Endothelial cell (in vitro differentiated cells): ENCODE measurements at regions not wholly inside any gene's neighbourhood (a gene's known extent, or its start where the extent isn't known, plus 50 kb on each side); places are given as distances from the start of the nearest gene placed in this dataset.

Experiments
- DNase-seq: peaks from one replicate; pipeline ENCODE4 v3.0.0; 2021; ENCODE audit warnings: low spot score
- H3K27ac Mint-ChIP-seq: one replicate; pipeline ENCODE4 v1.8.0; 2021; ENCODE audit warnings: mixed read lengths, inconsistent platforms; ENCODE audit not compliant: unreplicated experiment
- H3K27me3 Mint-ChIP-seq: one replicate; pipeline ENCODE4 v1.8.0; 2021; ENCODE audit warnings: mild to moderate bottlenecking, moderate library complexity, mixed read lengths, inconsistent platforms; ENCODE audit not compliant: unreplicated experiment
- H3K36me3 Mint-ChIP-seq: one replicate; pipeline ENCODE4 v1.8.0; 2021; ENCODE audit warnings: mild to moderate bottlenecking, low read depth, mixed read lengths, inconsistent platforms; ENCODE audit not compliant: unreplicated experiment
- H3K4me1 Mint-ChIP-seq: one replicate; pipeline ENCODE4 v1.8.0; 2021; ENCODE audit warnings: mild to moderate bottlenecking, mixed read lengths, inconsistent platforms; ENCODE audit not compliant: unreplicated experiment
- H3K4me3 Mint-ChIP-seq: one replicate; pipeline ENCODE4 v1.8.0; 2021; ENCODE audit warnings: mild to moderate bottlenecking, mixed read lengths, inconsistent platforms; ENCODE audit not compliant: unreplicated experiment
- H3K9me3 Mint-ChIP-seq: one replicate; pipeline ENCODE4 v1.8.0; 2021; ENCODE audit warnings: mixed read lengths, inconsistent platforms; ENCODE audit not compliant: unreplicated experiment
- CTCF ChIP-seq: fragments of 200-600 bp; sonication (generic); IDR thresholded peaks from one replicate; pipeline ENCODE4 v1.5.0; 2021; ENCODE audit warnings: antibody characterized with exemption; ENCODE audit not compliant: unreplicated experiment

- H3K4me3 Mint-ChIP-seq = no peak overlapping the region
- no peak for TF ChIP-seq CTCF
- peaks cover 2% of the 10 kb centered on the region for H3K4me1 Mint-ChIP-seq
- H3K36me3 Mint-ChIP-seq = no peaks in the 10 kb centered on the region
- no peaks in the 10 kb centered on the region for H3K27me3 Mint-ChIP-seq
- DNase-seq = no peak
- no peak overlapping the region for H3K27ac Mint-ChIP-seq
- no peaks in the 10 kb centered on the region for H3K9me3 Mint-ChIP-seq
Measured at GRCh38 chr21:28550057-28550825, 442.4 kb downstream of the LTN1 start.

GRCh38 chr21:28548291-28548690 lies 444.4 kb downstream of the LTN1 start:
- no peak for DNase-seq

DNA sequence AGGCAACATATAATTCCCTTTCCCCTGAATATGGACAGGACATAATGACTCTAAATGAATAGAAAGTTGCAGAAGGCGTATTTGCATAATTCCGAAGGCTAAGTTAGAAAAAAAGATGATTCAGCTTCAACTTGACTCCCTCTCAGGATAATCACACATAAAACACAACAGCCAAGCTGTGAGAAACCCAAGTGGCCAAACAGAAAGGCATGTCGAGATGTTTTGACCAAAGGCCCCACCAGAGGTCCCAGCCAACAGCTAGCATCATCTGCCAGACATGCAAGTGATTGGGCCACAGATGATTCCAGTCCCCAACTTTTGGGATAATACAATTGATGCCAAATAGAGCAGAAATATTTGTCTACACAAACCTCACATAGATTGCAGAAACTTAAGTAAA lies 444.9 kb downstream of the LTN1 start:
- Mint-ChIP-seq H3K36me3 (no peaks in the 10 kb centered on the region), H3K27ac (no peak overlapping the region), H3K4me3 (no peak overlapping the region), H3K27me3 (no peaks in the 10 kb centered on the region), H3K9me3 (no peaks in the 10 kb centered on the region), H3K4me1 (peaks cover 2% of the 10 kb centered on the region)
- no peak for DNase-seq
- TF ChIP-seq CTCF = no peak

More at GRCh38 chr21:28548291-28548690, 444.4 kb downstream of the LTN1 start:
- no peak overlapping the region for H3K27ac Mint-ChIP-seq
- no peaks in the 10 kb centered on the region for H3K9me3 Mint-ChIP-seq
- H3K36me3 Mint-ChIP-seq = no peaks in the 10 kb centered on the region
- no peaks in the 10 kb centered on the region for H3K27me3 Mint-ChIP-seq
- TF ChIP-seq CTCF = no peak
- H3K4me1 Mint-ChIP-seq = peaks cover 2% of the 10 kb centered on the region
- H3K4me3 Mint-ChIP-seq = no peak overlapping the region

DNA sequence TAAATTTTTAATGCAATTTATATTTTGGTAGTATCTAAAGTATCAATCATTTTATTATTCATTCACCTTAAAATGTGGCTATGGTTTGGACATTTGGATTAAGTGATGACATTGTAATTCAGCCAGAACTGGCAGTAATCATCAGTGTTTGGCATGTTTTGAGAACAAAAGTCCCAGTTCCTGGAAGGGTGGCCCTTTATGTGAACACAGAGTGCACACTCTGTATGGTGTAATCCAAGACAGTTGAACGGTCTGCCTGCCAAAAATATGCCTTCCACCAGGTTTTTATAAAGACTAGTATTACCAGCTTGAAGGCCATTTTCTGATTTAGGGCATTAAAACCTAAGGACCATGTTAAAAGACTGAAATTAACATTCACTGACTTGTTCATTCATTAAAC lies 448.7 kb downstream of the LTN1 start:
- no peaks in the 10 kb centered on the region for H3K27me3 Mint-ChIP-seq
- H3K4me3 Mint-ChIP-seq = no peak overlapping the region
- H3K36me3 Mint-ChIP-seq = no peaks in the 10 kb centered on the region
- DNase-seq = no peak
- TF ChIP-seq CTCF = no peak
- H3K27ac Mint-ChIP-seq = no peak overlapping the region
- H3K9me3 Mint-ChIP-seq = no peaks in the 10 kb centered on the region
- H3K4me1 Mint-ChIP-seq = no peaks in the 10 kb centered on the region

DNA sequence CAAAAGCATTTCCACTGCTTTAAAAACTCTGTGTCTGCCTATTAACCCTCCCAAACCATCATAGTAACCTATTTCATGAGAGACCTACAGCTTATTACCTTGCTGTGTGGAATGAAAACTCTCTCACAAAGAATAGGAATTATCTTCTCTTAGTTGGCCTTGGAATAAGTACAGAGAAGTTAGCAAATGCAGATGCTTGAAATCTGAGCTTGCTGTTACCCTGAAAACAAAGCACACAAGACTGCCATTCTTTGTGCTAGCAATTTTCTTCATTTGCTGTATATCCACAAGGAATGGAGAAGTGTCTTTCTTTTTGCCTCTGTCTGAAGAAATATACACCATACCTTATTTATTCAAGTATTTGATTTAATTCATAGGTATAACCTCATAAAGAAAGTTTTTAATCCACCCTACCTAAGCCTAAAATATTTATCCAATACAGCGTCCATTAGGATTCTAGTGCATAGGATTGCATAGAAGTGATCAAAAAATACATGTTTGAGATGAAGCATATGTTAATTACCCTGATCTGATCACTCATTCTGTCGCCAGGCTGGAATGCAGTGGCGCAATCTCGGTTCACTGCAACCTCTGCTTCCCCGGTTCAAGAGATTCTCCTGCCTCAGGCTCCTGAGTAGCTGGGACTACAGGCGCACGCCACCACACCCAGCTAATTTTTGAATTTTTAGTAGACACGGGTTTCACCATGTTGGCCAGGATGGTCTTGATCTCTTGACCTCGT lies 451.1 kb downstream of the LTN1 start:
- no peak overlapping the region for H3K27ac Mint-ChIP-seq
- H3K9me3 Mint-ChIP-seq = no peaks in the 10 kb centered on the region
- H3K4me1 Mint-ChIP-seq = no peaks in the 10 kb centered on the region
- no peak for TF ChIP-seq CTCF
- H3K27me3 Mint-ChIP-seq = no peaks in the 10 kb centered on the region
- no peak for DNase-seq
- H3K36me3 Mint-ChIP-seq = no peaks in the 10 kb centered on the region
- H3K4me3 Mint-ChIP-seq = no peak overlapping the region
